SK-N-SH (cell line): ENCODE measurements at regions not wholly inside any gene's neighbourhood (a gene's known extent, or its start where the extent isn't known, plus 50 kb on each side); places are given as distances from the start of the nearest gene placed in this dataset.

Experiments
- CTCF ChIP-seq: fragments of 200-600 bp; sonication (generic); IDR thresholded peaks from 2 replicates; pipeline ENCODE4 v1.6.1; 2017; ENCODE audit warnings: antibody characterized with exemption, mild to moderate bottlenecking, moderate library complexity
- EP300 ChIP-seq, 2 experiments: IDR thresholded peaks; 2 replicates each; pipeline versions ENCODE4 v1.4.0 to v1.6.1; 2012; ENCODE audit warnings: borderline replicate concordance in 1 of 2, low read depth in 1 of 2, low read length in 1 of 2
- EZH2phosphoT487 ChIP-seq: fragments of 200-600 bp; sonication (generic); IDR thresholded peaks from 2 replicates; pipeline ENCODE4 v1.6.1; 2017; ENCODE audit warnings: low read depth, mixed run types, mild to moderate bottlenecking, antibody characterized with exemption, moderate library complexity, borderline replicate concordance
- JUND ChIP-seq: IDR thresholded peaks from 2 replicates; pipeline ENCODE4 v1.4.0; 2012
- POLR2AphosphoS5 ChIP-seq: IDR thresholded peaks from 2 replicates; pipeline ENCODE4 v1.6.1; 2012; ENCODE audit warnings: low read depth, low read length
- RAD21 ChIP-seq: IDR thresholded peaks from 2 replicates; pipeline ENCODE4 v1.6.1; 2012; ENCODE audit warnings: mild to moderate bottlenecking, low read length
- SIN3A ChIP-seq: IDR thresholded peaks from 2 replicates; pipeline ENCODE4 v1.6.1; 2012; ENCODE audit warnings: low read depth, mild to moderate bottlenecking, low read length, moderate library complexity, borderline replicate concordance
- USF2 ChIP-seq: fragments of 150-350 bp; IDR thresholded peaks from 2 replicates; pipeline ENCODE4 v1.6.1; 2017; ENCODE audit warnings: antibody characterized with exemption, low read length, low read depth, borderline replicate concordance
- TF ChIP-seq, protein P1 (sequence below): IDR thresholded peaks from 2 replicates; pipeline ENCODE4 v1.6.1; 2012; ENCODE audit warnings: mild to moderate bottlenecking, low read depth, low read length, moderate library complexity

DNA sequence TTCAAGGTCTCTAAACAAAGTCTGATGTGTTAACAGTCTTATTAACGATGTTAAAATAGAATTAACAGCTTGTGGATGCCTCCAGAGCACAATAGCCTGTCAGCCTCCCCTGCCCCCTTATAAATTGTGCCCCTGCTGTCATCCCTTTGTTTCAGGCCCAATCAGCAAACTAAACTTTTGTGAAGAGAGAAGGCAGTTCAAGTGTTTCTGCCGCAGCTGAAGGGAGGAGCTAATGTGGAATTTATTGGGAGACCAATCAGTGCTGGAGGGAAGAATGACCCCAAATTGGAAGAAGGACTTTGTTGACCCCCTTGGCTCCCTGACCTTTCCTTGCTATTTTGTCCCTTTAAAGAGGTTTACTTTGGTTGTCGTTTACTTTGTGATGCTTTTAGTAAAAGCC is 160.5 kb downstream of the TM9SF2 start:
- TF ChIP-seq CTCF, result no peak
- no peak for TF ChIP-seq EP300 (IDR thresholded peaks at IDR 0.05; ENCODE audit: borderline replicate concordance in 1 of 2, low read depth in 1 of 2, low read length in 1 of 2)
- no peak for TF ChIP-seq RAD21
- TF ChIP-seq POLR2AphosphoS5, result no peak
- no peak for TF ChIP-seq JUND
- TF ChIP-seq USF2, result no peak
- TF ChIP-seq SIN3A, result no peak
- TF ChIP-seq, protein P1, sequence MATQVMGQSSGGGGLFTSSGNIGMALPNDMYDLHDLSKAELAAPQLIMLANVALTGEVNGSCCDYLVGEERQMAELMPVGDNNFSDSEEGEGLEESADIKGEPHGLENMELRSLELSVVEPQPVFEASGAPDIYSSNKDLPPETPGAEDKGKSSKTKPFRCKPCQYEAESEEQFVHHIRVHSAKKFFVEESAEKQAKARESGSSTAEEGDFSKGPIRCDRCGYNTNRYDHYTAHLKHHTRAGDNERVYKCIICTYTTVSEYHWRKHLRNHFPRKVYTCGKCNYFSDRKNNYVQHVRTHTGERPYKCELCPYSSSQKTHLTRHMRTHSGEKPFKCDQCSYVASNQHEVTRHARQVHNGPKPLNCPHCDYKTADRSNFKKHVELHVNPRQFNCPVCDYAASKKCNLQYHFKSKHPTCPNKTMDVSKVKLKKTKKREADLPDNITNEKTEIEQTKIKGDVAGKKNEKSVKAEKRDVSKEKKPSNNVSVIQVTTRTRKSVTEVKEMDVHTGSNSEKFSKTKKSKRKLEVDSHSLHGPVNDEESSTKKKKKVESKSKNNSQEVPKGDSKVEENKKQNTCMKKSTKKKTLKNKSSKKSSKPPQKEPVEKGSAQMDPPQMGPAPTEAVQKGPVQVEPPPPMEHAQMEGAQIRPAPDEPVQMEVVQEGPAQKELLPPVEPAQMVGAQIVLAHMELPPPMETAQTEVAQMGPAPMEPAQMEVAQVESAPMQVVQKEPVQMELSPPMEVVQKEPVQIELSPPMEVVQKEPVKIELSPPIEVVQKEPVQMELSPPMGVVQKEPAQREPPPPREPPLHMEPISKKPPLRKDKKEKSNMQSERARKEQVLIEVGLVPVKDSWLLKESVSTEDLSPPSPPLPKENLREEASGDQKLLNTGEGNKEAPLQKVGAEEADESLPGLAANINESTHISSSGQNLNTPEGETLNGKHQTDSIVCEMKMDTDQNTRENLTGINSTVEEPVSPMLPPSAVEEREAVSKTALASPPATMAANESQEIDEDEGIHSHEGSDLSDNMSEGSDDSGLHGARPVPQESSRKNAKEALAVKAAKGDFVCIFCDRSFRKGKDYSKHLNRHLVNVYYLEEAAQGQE, result no peak
- TF ChIP-seq EZH2phosphoT487, result no peak
